ENCODE measurements at regions not wholly inside any gene's neighbourhood (a gene's known extent, or its start where the extent isn't known, plus 50 kb on each side); places are given as distances from the start of the nearest gene placed in this dataset.

DNA sequence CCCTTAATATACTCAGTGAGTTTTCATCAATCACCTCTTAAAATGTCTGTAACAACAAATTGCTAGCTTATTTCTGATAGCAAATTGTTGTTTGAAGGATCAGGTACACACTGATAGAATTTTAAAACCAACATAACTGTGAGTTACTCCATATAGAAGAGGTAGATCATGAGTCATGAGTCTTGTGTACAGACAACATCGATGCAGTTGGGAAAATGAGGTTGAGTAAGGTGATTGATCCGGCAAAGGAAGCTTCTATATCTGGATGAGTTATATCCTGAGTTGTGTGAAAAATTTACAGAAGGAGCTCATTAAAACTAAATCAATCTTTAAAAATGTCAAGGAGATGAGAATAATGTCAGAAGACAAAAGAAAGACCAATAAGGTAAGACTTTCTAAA lies 604.6 kb upstream of the RGMB start:
- intact Hi-C loops (cut with micrococcal nuclease), result no loop called here
- Histone ChIP-seq H3K4me1 (no peaks in the 10 kb centered on the region), H3K9me3 (replicated peaks) (no peaks in the 10 kb centered on the region), H3K36me3 (no peaks in the 10 kb centered on the region), H3K27ac (replicated peaks) (no peak overlapping the region), H3K4me3 (no peak overlapping the region), H3K27me3 (ENCODE audit: low read depth) (no peaks in the 10 kb centered on the region)
- DNase-seq, result no peak
- TF ChIP-seq, protein P1, sequence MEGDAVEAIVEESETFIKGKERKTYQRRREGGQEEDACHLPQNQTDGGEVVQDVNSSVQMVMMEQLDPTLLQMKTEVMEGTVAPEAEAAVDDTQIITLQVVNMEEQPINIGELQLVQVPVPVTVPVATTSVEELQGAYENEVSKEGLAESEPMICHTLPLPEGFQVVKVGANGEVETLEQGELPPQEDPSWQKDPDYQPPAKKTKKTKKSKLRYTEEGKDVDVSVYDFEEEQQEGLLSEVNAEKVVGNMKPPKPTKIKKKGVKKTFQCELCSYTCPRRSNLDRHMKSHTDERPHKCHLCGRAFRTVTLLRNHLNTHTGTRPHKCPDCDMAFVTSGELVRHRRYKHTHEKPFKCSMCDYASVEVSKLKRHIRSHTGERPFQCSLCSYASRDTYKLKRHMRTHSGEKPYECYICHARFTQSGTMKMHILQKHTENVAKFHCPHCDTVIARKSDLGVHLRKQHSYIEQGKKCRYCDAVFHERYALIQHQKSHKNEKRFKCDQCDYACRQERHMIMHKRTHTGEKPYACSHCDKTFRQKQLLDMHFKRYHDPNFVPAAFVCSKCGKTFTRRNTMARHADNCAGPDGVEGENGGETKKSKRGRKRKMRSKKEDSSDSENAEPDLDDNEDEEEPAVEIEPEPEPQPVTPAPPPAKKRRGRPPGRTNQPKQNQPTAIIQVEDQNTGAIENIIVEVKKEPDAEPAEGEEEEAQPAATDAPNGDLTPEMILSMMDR (IDR thresholded peaks at IDR 0.05; ENCODE audit: borderline replicate concordance), result no peak

DNA sequence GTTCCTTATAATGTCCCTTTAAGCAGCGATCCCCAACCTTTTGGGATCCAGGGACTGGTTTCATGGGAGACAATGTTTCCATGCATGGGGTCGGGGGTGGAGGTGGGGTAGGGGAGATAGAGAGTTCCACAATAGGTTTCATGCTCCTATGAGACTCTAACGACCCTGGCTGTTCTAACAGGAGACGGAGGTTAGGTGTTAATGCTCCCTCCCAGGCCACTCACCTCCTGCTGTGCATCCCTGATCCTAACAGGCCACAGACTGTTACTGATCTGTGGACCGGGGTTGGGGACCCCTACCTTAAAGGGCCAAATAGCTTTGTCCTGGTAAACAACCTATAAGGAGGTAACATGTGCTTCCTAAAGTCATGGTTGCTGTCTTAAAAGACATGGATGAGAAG lies 602.5 kb upstream of the RGMB start:
- intact Hi-C loops (cut with micrococcal nuclease), result no loop called here
- Histone ChIP-seq H3K36me3 (no peaks in the 10 kb centered on the region), H3K27ac (replicated peaks) (no peak overlapping the region), H3K27me3 (ENCODE audit: low read depth) (no peaks in the 10 kb centered on the region), H3K9me3 (replicated peaks) (no peaks in the 10 kb centered on the region), H3K4me1 (no peaks in the 10 kb centered on the region), H3K4me3 (no peak overlapping the region)
- TF ChIP-seq, protein P1 (IDR thresholded peaks at IDR 0.05; ENCODE audit: borderline replicate concordance), result no peak
- DNase-seq, result no peak

DNA sequence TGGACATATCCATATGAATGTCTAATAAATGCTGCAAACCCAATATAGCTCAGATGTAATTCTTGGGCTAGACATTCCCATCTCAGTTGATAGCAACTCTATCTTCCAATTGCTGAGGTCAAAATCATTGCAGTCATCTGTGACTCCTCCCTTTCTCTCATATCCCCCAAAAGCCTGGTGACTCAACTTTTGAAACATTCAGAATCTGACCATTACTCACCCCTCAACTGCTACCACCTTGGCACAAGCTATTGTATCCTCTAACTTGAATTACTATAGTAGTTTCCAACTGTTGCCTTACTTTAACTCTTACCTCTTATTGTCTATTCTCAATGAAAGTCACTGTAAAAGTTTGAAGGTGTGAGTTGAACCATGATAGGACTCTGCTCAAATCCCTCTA lies 600.1 kb upstream of the RGMB start:
- no peaks in the 10 kb centered on the region for H3K27me3 ChIP-seq (ENCODE audit: low read depth)
- intact Hi-C loops (cut with micrococcal nuclease), result no loop called here
- H3K27ac ChIP-seq (replicated peaks), result no peak overlapping the region
- TF ChIP-seq, protein P1 (IDR thresholded peaks at IDR 0.05; ENCODE audit: borderline replicate concordance), result no peak
- no peaks in the 10 kb centered on the region for H3K4me1 ChIP-seq
- H3K4me3 ChIP-seq, result no peak overlapping the region
- H3K9me3 ChIP-seq (replicated peaks), result no peaks in the 10 kb centered on the region
- DNase-seq, result no peak
- no peaks in the 10 kb centered on the region for H3K36me3 ChIP-seq

DNA sequence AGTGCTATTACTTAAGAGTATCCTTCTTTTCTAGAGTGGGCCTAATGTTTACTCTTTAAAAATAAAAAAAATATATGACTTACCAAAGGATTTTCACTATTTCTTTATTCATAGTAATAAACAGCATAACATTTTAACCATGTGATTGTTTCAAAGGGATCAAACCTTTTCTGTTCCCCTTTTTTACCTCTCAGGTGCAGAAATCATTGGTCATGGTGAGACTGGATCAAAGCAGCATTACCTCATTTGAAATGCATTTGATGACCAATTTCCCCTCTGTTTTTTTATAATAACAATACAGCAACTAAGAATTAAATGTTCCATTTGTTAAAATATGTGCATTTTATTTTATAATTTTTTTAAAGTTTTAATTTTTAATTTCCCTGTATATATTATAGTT lies 598.0 kb upstream of the RGMB start:
- H3K36me3 ChIP-seq, result no peaks in the 10 kb centered on the region
- H3K4me3 ChIP-seq, result no peak overlapping the region
- H3K4me1 ChIP-seq, result no peaks in the 10 kb centered on the region
- TF ChIP-seq, protein P1 (IDR thresholded peaks at IDR 0.05; ENCODE audit: borderline replicate concordance), result no peak
- H3K9me3 ChIP-seq (replicated peaks), result no peaks in the 10 kb centered on the region
- H3K27me3 ChIP-seq (ENCODE audit: low read depth), result no peaks in the 10 kb centered on the region
- no peak for DNase-seq
- no peak overlapping the region for H3K27ac ChIP-seq (replicated peaks)
- intact Hi-C loops (cut with micrococcal nuclease), result no loop called here

DNA sequence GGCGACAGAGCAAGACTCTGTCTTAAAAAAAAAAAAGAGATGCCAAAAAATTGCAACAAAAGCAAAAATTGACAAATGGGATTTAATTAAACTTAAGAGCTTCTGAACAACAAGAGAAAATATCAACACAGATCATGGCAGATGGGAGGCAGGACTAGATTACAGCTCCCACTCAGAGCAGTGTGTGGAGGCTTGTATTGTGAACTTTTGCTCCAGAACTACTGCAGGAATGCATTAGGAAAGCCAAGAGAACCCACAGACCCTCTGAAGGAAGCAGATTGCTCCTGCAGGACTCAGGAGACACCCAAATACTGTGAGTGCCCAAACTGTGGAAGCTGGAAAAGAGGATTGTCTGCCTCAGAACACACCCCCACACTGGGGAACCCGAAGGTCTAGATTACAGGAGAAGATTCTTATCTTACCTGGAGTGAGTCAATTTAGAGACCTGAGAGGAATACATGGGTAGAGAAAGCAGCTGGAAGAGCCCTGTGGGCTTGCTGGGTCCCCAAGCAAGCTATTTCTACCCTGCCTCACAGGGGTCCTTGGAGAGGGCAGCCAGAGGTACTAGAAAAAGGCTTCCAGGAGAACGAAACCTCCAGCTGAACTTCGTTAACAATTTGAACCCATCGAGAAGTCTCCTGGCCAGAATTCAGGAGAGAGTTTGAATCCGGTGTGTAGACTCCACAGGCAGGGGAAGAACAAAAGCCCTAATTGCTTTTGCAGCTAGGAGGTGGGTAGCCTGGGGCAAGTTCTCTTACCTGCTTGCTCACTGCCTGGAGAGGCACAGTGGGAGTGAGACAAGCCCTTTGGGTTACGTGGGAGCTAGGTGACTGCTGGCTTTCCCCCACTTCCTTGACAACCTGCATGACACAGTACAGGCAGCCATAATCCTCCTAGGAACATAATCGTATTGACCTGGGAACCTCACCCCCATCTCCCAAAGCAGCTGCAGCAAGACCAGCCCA lies 593.4 kb upstream of the RGMB start:
- Histone ChIP-seq H3K36me3 (no peaks in the 10 kb centered on the region), H3K27me3 (ENCODE audit: low read depth) (no peaks in the 10 kb centered on the region), H3K27ac (replicated peaks) (no peak overlapping the region), H3K9me3 (replicated peaks) (peaks cover 20% of the 10 kb centered on the region), H3K4me1 (no peaks in the 10 kb centered on the region), H3K4me3 (no peak overlapping the region)
- TF ChIP-seq, protein P1 (IDR thresholded peaks at IDR 0.05; ENCODE audit: borderline replicate concordance), result no peak
- intact Hi-C loops (cut with micrococcal nuclease), result no loop called here
- no peak for DNase-seq
